LHCN-M2 (cell line): ENCODE measurements at regions not wholly inside any gene's neighbourhood (a gene's known extent, or its start where the extent isn't known, plus 50 kb on each side); places are given as distances from the start of the nearest gene placed in this dataset.
"Not testable (repeated sequence)": the region's sequence is repeated elsewhere in the genome, so short reads cannot be mapped to it uniquely, and the experiment has no call there.

Experiments
- DNase-seq: peaks from one replicate; pipeline ENCODE4 v3.0.0-alpha.2; 2012; ENCODE audit warnings: low read depth

DNA sequence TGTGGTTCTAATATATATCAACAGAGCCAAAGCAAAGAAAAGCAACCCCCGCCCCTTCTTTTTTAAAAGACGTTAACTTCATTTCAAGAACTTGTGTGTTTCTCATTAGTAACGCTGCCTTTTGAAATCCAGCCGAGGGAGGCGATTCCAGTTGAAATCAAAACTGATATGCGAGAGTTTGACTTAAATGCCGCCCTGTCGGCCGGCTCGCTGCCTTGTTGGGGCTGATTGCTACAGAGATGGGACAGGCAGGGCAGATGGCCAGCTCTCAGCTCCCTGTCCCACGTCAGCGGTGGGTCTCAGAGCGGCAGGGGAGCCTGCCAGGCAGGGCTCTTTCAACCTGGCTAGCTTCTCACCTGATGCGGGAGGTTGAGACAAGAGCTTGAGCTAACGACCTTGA lies 51.9 kb upstream of the ALX4 start:
- DNase-seq = no peak

DNA sequence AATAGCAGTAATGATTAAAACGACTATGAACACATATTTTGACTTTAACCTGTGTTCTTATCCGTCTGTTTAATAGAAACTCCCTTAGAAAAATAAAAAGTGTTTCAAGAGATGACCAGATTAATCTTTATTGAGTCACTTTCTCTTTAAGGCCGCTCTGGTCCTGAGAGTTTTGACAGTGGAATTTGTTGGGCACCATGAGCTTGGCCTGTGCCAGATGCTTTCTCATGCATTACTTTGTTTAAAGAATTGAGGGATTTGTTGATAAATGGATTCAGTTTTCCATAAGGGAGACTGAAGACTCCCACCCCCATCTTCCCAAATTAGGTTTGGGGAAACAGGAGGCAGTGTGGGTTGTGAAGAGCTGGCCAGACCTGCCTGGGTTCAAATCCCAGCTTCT lies 53.2 kb upstream of the ALX4 start:
- no peak for DNase-seq

DNA sequence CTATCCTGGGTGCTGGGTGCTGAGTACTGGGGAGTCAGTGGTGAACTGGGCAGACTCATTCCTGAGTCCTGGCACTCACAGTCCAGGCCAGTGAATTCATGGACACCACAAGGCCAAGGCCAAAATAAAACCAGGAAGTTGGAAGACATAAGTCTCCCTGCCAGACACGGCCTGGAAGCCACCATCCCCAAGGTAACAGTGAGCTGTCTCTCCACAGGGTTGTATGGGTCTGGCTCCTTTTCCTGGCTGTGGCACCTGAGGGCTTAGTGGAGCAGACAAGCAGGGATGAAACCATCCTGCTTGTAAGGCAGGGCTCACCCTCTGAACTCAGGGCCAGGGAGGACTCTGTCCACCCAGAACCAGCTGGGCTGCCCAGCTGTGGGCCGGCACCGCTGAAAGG lies 54.7 kb upstream of the ALX4 start:
- no peak for DNase-seq

DNA sequence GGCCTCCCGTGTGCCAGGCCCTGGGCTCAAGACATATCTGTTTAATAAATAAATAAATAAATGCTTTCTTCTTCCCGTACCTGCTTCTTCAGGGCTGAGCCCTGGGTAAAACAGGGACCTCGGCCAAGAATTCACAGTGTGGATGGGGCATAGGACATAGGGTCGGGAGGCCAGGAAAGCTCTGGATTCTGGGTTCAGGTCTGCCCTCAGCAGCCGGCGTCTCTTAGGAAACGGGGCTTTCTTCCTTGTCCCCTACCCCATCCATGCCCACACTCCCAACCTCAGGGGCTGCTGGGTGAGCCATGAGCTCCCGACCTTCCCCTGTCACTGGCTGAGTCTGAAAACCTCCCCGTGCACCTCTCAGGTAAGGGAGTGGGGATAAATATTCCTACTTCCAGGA lies 55.7 kb upstream of the ALX4 start:
- no peak for DNase-seq

DNA sequence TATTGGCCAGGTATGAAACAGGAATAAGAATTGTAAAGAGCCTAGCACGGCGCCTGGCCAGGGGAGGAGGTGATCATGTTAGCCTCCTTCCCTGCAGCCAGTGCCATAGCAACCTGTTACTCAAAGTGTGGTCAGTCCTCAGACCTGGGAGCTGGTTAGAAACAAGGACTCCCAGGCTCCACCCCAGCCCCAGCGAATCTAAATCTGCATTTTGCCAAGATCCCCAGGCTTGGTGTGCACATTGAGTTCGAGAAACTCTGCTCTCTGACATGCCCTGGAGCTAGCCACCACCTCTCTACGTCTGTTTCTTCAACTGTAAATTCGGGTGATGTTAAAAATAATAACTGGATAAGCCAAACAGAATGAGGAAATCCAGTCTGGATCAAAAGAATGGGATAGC lies 56.1 kb upstream of the ALX4 start:
- no peak for DNase-seq

DNA sequence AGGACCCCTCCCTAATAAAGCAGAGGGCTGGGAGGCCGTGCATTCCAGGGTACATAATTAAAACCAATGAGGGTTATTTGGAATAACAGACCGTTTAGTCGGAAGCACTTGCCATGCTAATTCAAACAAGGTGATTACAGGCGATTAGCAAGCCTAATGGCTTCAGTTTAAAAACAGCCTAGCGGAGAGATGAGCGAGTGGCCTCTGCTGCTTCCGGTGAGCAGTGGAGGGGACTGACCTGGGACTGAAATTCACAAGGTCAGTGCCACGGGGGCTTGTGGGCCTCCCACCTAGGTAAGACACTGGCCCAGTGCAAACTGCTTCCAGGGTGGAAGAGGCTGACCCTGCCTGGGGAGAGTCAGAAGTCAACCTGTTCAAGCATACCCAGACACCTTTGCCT lies 56.8 kb upstream of the ALX4 start:
- no peak for DNase-seq

DNA sequence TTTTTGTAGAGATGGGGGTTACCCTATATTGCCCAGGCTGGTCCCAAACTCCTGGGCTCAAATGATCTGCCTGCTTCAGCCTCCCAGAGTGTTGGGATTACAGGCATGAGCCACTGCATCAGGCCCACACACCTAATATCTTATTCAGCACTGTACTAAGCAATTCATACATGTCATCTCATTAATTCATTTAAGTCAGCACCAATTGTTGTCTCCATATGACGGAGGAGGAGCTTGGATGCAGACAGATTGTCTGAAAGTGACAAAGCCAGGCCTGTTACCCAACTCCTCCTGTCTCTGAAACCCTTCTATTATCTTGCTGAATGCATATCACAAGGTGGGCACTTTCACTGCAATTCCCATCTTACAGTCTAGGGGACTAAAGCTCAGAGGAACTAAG lies 57.5 kb upstream of the ALX4 start:
- DNase-seq = no peak

DNA sequence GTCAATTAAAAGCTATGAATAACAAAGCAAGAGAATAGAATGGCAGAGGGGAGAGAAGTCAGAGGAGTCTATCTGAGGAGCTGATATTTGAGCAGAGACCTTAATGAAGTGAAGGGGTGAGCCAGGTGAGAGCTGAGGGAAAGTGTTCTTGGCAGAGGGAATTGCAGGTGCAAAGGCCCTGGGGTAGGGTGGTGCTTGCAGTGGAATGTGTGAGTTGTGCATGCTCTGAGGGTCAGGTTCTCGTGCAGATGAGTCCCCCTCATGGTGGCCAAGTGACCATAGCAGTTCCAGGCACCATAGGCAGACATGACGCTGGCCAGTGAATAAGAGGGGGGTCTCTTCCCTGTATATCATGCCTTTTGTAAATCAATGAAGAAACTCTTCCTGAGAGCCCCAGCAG lies 58.9 kb upstream of the ALX4 start:
- DNase-seq = no peak

DNA sequence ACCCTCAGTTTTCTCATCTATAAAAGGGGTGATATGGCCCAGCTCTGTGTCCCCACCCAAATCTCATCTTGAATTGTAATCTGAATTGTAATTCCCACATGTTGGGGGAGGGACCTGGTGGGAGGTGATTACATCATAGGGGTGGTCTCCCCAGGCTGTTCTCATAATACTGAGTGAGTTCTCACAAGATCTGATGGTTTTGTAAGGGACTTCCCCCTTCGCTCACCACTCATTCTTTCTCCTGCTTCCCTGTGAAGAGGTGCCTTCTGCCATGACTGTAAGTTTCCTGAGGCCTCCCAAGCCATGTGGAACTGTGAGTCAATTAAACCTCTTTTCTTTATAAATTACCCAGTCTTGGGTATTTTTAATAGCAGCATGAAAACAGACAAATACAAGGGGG lies 61.1 kb upstream of the ALX4 start:
- DNase-seq = not testable (repeated sequence)

DNA sequence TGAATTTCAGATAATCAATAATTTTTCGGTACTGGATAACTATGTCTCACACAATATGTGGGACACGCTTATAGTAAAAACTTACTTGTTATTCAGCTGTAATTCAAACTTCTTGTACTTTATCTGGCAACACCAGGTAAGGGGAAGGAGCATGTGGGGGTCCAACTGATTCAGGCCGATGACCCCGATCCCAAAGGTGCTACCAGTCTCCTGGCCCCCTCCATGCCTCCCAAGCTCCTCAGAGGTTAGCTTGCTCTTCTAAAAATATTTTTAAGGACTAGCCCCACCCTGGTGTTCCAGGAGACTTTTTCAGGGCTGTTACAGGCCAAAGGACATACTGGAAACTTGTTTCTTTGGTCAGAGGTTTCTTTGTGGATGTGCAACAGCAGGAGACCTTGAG lies 61.8 kb upstream of the ALX4 start:
- DNase-seq = no peak

DNA sequence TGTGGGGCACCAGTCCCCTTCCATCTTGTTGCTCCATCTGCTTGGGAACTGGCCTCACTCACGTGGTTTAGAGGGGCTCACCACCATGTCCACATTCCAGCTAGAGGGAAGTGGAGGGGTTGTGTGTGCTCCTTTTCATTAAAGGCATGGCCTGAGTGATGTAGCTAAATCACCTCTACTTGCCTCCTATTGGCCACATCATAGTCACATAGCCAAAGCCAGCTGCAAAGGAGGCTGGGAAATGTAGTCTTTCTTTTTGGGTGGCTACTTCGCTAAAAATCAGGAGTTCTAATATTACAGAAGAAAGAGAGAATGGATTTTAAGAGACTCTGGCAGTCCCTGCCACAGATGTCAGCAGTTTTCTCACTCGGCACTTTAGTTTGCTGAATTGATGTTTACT lies 63.0 kb upstream of the ALX4 start:
- no peak for DNase-seq

DNA sequence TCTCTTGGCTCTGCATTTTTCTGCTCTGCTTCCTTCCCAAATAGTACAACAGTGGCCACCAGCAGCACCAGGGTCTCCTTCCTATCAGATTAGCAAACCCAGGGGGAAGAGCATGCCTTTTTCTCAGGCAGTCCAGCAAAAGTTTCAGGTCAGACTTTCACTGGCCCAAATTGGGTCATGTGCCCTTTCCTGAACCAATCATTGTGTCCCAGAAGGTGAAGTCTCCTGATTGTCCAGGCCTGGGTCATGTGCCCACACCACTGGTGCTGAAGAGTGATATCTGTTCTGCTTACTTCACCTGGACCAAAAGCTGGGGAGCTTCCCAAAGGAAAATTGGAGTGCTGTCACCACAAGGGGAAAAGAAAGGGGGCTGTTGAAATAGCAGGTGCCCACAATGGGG lies 64.1 kb upstream of the ALX4 start:
- no peak for DNase-seq

DNA sequence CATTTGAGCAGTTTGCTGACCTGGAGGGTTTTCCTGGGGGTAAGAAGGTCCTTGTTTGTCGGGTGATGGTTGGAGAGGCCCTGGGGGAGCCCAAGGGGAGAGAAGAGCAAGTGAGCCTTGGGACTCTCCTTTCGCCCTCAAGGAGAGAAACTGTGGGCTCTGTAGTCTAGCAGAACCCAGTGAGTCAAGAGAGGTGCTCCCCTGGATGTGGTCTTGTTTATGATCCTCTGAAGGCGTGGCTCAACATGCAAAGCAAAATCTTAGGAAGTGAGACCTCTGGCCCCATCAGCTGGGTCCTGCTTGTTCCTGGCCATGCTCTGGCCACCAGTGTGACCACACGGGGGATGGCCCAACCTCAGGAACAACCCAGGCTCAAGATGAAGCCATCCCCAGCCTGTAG lies 66.5 kb upstream of the ALX4 start:
- DNase-seq = no peak

DNA sequence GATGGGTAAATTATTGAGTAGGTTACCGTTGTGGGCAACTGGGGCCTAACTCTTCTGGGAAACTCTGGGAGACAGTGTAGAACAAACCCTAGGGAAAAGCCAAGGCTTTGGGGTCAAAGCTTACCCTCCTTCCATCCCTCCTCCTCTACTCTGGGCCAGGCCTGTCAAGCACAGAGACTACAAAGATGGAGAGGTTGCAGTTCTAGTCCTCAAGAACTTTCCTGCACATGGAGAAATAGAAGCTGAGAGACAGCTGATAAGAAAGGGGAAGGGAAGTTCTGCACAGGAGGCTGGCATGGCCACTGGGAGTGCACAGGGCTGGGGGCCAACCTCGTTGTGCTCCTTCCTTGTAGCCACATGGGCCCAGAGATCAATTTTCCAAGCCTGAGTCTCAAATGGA lies 67.2 kb upstream of the ALX4 start:
- DNase-seq = no peak

DNA sequence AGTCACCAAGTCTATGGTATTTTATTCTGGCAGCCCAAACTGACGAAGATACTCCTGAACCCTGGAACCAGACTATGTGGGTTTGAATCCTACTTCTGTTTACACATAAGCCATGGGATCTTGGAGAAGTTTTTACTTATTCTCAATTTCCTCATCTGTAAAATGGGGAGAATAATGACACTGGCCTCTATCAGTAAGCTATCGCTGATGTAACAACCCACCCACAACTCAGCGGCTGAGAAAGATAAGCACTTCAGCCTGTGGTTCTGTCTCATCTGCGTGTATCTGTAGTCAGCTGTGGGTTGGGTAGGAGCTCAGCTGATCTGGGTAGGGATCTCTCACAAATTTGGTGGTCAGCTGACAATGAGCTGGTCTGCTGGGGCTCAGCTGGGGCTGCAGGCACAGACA lies 68.0 kb upstream of the ALX4 start:
- no peak for DNase-seq

DNA sequence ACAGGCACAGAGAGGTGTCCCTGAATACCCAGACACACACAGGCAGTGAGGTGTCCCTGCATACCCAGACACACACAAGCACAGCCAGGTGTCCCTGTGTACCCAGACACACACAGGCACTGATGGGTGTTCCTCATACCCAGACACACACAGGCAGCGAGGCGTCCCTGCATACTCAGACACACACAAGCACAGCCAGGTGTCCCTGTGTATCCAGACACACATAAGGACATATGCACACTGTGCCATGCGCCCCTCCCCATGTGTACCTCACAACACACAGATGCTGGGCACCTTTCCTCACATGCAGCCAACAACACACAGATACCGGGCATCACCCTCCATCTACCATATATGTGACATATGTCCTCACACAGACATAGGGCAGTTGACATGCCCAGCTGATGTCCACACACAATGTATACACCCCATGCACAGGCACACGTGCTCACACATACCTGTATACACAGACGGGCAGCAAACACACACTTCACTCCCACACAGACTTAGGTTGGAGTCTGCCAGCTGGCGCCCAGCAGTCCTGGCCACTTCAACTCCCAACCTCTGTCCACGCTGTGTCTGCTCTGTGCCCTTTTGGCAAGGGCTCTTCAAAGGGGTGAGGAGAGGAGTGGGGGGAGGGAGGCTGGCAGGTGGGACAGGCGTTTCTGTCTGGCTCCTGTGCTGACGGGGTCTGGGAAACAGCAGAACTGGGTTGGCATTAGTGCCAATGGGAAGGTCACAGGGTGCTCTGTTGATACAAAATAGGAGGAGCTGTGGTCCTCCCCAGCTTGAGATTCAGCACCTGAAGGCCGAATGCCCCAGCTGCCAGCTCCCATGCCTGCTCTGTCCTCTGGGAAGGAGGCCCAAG lies 69.4 kb upstream of the ALX4 start:
- no peak for DNase-seq

DNA sequence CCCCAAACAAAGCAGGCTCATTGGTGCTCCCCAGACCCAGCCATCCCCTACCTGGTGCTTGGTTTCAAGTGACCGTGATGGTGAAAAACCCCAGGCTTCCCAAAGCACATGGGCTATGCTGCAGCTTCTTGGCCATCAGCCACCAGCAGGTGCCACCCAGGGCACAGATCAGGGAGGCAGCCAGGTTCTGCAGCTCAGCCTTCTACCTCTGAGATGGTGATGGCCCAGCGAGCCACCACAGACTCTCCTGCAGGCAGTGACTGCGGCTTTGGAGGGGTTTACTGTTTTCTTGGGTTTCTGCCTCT lies 70.0 kb upstream of the ALX4 start:
- DNase-seq = no peak

DNA sequence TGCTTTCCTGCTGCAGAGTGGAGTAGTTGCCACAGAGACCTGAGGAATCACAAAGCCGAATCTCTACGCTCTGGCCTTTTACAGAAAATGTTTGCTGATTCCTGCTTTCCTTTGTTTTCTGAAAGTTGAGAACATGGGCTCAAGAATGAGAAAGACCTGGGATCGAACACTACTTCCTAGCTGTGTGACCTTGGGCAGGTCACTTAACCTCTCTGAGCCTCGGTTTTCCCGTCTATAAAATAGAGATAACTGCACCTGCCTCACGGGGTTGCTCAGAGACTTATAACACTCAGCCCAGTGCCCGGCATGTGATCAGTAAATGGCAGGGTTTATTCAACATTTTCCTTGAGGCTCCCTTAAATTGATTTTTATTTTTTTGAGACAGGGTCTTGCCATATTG lies 70.9 kb upstream of the ALX4 start:
- DNase-seq = no peak

DNA sequence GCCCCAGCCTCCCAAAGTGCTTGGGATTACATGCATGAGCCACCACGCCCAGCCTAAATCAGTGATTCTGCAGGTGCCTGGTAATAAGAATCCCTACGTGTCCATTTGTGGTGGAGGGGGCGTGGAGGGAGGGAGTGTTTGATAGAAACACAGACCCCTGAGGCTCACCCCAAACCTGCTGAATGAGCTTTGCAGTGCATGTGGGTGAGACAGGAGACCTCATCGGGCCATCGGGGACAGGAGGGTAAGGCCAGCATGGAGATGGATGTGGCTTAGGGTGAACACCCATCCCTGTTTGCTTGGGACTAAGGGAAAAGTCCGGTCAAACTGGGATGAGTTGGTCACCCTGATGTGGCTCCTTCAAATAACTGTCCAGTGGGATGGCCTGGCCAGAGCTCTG lies 71.3 kb upstream of the ALX4 start:
- no peak for DNase-seq

DNA sequence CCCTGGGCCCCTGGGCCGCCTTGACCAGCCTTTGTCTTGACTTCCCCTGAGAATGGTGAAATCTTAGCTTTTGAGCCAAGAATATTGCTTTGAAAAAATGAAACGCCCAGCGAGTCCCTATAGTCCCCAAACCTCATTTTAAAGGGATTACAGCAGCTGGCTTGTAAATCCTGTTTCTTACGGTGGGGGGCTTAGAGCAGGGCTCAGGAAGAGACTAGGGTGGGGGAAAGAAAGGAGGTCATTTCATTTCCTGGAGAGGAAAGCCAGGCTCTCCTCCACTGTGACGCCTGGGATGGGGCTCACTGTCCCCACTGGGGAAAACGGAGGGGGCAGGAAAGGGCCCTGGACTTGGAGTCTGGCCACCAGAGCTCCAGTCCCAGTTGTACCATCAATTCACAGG lies 72.2 kb upstream of the ALX4 start:
- no peak for DNase-seq

DNA sequence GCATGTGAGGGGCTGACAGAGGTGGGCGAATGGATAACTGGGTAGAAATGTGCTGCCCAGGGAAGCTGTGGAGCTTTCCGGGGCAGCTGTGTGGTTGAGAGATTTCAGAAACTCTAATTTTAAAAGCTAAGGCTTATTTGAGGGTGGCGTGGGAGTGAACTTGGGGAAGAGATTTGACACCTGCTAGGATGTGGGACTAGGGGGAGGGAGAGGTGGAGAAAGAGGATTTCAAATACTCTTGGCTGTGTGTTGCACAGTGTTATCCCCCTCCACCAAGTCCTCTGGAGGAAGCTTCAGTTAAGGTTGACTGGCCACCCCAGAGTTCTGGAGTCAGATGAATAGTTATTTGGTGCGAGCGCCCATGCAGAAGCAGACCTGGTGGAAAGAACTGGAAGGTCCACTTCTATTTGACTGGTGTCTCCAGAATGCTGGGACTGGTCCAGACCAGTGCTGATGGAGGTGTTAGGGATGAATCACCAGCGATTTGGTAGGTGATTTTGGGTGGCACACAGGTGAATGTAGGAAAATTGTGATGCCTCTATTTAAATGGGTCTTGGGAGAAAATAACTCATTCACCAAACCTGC lies 72.8 kb upstream of the ALX4 start:
- DNase-seq = no peak

DNA sequence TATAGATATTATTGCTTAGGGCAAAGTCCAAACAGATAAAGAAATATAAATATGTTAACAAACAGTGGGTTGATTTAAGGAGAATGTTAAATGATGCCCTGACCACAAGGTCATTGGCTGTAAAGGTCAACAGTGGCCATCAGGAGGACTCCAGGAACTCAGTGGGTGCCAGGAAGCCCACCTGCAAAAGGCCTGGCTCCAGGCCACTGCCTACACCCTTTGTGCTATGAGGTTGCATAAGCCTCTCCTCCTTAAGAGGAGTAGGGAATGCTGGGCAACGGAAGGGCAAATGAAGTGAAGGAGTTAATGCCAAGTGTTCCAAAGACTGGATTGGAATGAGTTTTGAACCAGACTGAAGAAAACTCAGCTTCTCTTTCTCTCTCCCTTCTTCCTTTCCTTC lies 73.3 kb upstream of the ALX4 start:
- DNase-seq = no peak

DNA sequence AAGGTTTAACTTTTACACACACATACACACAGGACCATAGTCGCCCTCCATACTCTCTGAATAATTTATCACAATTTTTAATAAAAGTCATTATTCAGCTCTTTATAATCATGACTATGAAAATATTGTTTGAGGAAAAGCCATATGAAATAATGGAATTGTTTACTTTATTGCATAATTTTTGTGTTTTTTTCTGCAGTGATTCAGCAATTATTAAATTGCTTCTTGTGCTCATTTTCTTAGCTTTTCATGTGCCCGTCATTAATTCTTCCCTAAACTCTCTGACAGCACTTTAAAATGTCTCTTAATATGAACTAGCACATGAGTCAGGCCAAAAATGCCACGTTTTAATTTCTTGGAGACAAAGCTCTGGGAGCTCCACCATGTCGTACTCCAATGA lies 77.5 kb upstream of the ALX4 start:
- no peak for DNase-seq

DNA sequence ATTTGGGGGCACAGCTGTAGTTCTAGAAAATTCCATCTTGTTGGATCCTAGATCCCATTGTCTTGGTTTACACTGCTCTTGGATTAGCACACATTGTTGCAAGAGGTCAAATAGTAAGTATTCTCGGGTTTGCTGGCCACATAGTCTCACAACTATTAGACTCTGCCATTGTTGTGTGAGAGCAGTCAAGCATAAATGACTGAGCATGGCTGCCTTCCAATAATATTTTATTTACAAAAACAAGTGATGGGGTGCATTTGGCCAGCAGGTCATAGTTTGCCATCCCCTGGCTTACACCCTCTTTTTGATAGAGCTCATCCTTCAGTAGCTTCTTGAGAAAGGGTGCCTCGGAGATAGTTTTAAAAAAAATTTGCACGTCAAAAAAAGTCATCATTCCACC lies 77.9 kb upstream of the ALX4 start:
- DNase-seq = no peak
